ENCODE measurements at regions not wholly inside any gene's neighbourhood (a gene's known extent, or its start where the extent isn't known, plus 50 kb on each side); places are given as distances from the start of the nearest gene placed in this dataset.

DNA sequence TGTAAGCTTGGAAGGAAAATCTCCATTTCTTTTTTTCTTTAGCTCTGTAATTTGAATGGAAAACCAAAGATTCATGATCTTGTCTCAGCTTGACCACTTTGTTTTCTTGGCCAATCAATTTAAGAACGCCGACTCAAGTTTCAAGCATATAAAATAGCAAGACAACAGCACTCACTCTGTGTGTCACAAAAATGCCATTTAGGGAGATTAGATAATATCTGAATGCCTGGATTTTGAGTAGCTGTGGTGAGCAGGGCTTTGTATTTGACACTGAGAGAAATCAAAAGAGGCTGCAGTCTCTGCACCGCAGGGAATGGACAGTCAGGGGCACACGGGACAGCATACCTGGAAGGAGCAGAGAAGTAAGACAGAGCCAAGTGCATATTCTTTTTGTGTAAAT is 209.5 kb upstream of the SLC10A2 start:
- DNase-seq (ENCODE audit: low spot score) = no peak

- no peak for DNase-seq (ENCODE audit: low spot score)
Observed at GRCh38 chr13:103275081-103275480, 208.9 kb upstream of the SLC10A2 start.

DNA sequence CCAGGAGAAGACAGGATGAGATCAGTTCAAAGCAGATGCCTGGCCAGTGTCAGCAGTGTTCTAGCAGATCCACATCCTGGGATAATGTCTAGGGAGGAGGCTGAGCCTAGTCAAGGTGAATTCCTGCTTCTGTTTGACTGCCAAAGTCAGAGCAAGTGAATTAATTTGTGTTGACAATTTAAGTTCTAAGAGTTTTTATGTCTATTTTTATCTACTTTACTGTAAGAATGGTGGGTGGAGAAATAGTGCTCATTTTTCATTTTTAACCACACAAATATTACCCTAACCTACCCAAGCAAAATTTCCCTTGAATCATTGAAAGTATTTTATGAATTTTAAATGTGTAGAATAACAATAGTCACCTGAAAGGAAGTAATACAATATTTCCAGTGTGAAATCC is 207.6 kb upstream of the SLC10A2 start:
- no peak for DNase-seq (ENCODE audit: low spot score)

DNA sequence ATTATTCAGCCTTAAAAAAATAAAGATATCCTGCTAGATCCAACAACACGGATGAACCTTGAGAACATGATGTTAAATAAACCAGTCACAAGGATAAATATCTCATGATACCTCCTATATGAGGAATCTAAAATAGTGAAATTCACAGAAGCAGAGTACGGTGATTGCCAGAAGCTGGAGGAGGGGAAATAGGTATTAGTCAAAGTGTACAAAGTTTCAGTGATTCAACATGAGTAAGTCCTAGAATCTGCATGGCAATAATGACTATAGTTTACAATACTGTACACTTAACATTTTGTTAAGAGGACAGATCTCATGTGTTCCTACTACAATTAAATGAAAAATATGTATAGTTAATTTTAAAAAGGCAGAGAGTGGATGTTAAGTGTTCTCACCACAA is 206.6 kb upstream of the SLC10A2 start:
- DNase-seq (ENCODE audit: low spot score) = no peak

DNA sequence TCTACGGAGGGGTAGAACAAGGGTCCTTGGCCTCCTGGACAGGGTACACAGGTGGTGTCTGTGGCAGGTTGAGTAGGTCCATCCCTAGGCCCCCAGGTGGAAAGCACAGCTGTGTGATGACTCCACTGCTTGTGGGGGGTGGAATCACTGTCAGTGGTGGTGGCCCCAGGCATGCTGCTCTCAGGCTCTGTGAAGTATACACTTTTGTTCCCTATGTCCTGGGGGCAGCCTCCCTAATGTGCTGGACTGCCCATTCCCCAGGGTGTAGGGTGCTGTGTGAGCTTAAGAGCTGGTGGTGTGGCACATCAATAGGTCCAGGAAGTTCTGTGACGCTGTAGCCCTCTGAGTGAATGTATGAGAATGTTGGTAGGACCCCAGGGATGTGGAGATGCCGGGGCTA is 197.2 kb upstream of the SLC10A2 start:
- DNase-seq (ENCODE audit: low spot score) = no peak

DNA sequence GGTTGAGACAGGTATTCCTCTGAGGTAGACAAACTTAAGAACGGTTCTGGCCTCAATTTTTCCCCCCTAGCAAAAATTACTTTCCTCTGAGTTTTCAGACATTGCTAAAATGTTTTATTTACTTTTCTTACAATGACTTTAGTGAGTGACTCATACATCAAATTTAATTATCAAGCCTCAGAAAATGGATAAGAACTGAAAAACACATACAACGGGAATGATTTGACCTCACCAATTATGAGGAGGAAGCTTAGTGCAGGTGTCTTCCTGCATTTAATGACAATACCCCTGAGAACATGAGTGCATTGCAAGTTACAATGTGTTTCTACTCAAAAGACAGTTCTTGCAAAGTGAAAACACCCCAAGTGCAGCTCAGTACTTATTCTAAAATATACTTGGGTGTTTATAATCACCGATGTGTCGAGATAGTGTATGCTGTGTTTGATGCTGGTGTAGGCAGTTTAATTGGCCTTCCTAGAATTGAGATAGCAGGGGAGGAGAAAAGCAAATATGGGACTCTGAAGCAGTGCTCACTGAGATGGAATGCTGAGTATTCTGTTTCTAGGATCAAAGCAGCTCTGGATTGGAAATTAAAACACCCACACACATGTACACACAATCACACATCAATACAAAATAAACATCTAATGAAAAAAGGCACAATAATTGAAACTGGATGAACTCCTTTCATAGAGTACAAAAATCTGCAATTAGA is 189.5 kb upstream of the SLC10A2 start:
- no peak for DNase-seq (ENCODE audit: low spot score)

- no peak for DNase-seq (ENCODE audit: low spot score)
Observed at GRCh38 chr13:103250071-103250470, 183.9 kb upstream of the SLC10A2 start.

- DNase-seq (ENCODE audit: low spot score) = no peak
Observed at GRCh38 chr13:103246581-103247200, 180.5 kb upstream of the SLC10A2 start.

- no peak for DNase-seq (ENCODE audit: low spot score)
Observed at GRCh38 chr13:103243495-103243894, 177.3 kb upstream of the SLC10A2 start.

DNA sequence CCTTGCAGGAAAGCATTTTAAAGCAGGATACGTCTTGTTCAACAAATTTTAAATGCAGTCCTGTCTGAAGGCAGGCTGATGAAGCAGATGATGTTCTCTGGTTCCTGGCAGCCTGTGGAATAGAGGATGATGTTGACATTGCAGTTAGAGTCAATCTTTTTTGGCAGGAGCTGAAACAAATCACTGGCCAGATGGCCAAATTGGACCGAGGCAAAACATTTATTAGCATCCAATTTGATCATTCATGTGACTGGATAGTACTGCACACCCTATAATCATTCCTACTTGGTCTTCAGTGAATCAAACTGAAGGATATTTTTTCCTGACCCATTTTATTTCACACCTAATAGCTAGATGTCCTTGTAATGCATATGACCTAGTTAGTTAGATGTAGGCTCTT is 172.2 kb upstream of the SLC10A2 start:
- DNase-seq (ENCODE audit: low spot score) = no peak

GRCh38 chr13:103236213-103236612 is 170.0 kb upstream of the SLC10A2 start:
- no peak for DNase-seq (ENCODE audit: low spot score)

DNA sequence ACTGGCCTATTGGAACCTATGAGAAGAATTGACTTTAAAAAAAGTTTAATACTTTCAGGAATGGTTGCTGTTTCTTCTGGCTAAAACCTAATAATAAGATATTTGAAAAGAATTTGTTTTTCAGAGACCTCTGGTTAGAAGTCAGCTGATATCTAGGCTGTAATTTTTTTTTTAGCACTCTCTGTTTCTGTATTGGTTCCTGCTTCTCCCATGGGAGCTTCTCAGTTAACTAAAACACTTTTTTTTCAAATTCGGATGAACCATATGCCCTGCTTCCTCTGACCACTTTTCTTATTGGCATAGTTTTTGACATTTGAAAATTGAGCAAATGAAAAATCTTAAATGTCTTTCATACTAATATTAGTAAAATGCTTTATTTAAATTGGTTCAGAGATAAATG is 163.5 kb upstream of the SLC10A2 start:
- no peak for DNase-seq (ENCODE audit: low spot score)

DNA sequence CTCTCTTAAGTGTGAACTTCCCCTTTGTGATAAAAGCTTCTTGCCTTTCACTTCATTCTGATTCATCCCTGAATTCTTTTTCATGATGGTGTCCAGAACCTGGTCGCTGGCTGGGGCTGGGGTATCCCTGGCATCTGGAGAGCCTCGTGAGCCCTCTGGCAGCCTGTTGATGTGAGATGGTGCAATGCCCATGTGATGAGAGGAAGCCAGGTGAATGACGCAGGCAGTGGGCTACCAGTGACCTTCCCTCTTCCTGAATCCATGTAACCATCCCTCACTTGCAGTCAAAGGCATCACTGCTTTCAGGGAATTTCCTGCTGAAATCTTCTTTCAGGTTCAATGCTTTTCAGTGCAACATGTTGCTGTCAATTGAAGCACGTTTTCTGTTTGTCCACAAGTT is 158.6 kb upstream of the SLC10A2 start:
- DNase-seq (ENCODE audit: low spot score) = no peak

DNA sequence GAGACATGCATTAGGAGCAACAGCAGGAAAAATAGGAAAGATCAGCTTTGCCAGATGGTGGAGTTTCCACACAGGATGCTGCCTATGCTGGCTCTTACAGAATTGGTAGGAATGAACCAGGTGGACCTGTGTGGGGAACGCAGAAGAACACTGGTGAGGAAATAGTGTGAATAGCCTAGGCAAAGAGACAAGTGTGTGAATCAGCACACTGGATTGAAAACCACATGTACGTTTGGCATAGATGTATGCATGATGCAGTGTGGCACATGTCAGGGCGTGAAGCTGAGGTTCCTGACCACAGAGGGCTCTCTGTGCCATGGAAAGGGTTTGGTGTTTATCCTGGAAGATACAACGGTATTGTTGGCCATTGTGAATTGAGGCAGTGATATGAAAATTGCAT is 156.5 kb upstream of the SLC10A2 start:
- no peak for DNase-seq (ENCODE audit: low spot score)

DNA sequence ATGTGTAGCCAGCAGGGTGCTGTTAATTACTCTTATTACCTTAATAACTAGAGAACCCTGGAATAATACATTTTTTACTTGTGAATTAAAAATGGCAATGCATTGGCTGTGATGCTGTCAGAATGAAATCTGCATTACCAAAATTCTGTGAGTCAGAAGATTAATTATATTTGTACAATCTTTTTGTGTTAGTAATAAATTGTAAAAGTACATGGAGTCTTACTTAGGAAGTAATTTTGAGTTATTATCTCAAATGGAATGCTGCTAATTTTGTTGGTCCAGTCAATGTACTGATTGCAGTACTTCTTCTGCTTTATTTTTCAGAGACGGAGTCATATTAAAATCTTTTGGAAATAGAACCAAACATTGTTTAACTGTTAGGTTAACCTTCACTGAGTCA is 152.0 kb upstream of the SLC10A2 start:
- no peak for DNase-seq (ENCODE audit: low spot score)

- no peak for DNase-seq (ENCODE audit: low spot score)
Observed at GRCh38 chr13:103213152-103213551, 146.9 kb upstream of the SLC10A2 start.

- DNase-seq (ENCODE audit: low spot score) = no peak
Observed at GRCh38 chr13:103210348-103210747, 144.1 kb upstream of the SLC10A2 start.

- DNase-seq (ENCODE audit: low spot score) = no peak
Observed at GRCh38 chr13:103203735-103204330, 137.6 kb upstream of the SLC10A2 start.

DNA sequence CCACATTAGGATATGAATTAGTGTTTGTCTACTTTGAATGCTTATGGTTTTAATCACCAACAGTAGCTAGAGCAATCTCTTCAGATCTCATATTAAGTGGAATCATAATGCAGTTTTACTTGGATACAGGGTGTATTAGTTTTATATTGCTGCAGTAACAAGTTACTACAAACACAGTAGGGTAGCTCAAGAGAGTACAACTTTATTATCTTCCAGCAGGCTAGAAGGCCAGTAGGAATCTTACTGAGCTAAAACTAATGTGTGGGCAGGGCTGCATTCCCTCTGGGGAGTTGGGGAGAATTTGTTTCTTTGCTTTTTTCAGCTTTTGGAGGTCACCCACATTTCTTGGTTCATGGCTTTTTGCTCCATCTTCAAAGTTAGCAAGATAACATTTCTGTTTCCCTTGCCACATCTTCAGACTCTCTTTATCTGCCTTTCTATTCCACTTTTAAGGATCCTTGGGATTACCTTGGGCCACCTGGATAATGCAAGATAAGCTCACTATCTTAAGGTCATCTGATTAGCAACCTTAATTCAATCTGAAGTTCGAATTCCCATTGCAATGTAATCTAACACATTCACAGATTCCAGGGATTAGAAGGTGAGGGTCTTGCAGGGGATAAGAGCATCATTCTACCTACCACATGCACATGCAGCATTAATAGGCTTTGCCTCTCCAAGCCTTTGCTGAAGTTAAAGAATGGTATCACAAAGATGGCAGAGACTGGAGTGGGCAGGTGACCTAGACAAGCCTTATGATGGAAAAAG is 134.1 kb upstream of the SLC10A2 start:
- no peak for DNase-seq (ENCODE audit: low spot score)

- no peak for DNase-seq (ENCODE audit: low spot score)
Observed at GRCh38 chr13:103199380-103200088, 133.3 kb upstream of the SLC10A2 start.

- no peak for DNase-seq (ENCODE audit: low spot score)
Observed at GRCh38 chr13:103196356-103196755, 130.1 kb upstream of the SLC10A2 start.

- no peak for DNase-seq (ENCODE audit: low spot score)
Observed at GRCh38 chr13:103195762-103196161, 129.5 kb upstream of the SLC10A2 start.

All from SW480 (cell line).